ENCODE measurements at regions not wholly inside any gene's neighbourhood (a gene's known extent, or its start where the extent isn't known, plus 50 kb on each side); places are given as distances from the start of the nearest gene placed in this dataset.
"Not testable (repeated sequence)": the region's sequence is repeated elsewhere in the genome, so short reads cannot be mapped to it uniquely, and the experiment has no call there.

GRCh38 chr14:99996951-99997571, 68.2 kb upstream of the EVL start (continued):
- TF ChIP-seq, protein P1, sequence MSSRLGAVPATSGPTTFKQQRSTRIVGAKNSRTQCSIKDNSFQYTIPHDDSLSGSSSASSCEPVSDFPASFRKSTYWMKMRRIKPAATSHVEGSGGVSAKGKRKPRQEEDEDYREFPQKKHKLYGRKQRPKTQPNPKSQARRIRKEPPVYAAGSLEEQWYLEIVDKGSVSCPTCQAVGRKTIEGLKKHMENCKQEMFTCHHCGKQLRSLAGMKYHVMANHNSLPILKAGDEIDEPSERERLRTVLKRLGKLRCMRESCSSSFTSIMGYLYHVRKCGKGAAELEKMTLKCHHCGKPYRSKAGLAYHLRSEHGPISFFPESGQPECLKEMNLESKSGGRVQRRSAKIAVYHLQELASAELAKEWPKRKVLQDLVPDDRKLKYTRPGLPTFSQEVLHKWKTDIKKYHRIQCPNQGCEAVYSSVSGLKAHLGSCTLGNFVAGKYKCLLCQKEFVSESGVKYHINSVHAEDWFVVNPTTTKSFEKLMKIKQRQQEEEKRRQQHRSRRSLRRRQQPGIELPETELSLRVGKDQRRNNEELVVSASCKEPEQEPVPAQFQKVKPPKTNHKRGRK (CRISPR knock-in tag; IDR thresholded peaks at IDR 0.05; ENCODE audit: borderline replicate concordance), result no peak
- no peak for TF ChIP-seq CREM (CRISPR knock-in tag; IDR thresholded peaks at IDR 0.05)

GRCh38 chr14:100000398-100000797, 64.8 kb upstream of the EVL start:
- H3K27me3 Mint-ChIP-seq (ENCODE audit: low read depth); DNase-seq (ENCODE audit: low spot score); POLR2A ChIA-PET; H3K4me1 Mint-ChIP-seq; CTCF ChIA-PET; H3K4me3 Mint-ChIP-seq; ATAC-seq; H3K27ac Mint-ChIP-seq: not testable (repeated sequence)
- peaks cover 38% of the 10 kb centered on the region for H3K36me3 Mint-ChIP-seq
- peaks cover 39% of the 10 kb centered on the region for H3K9me3 Mint-ChIP-seq

DNA sequence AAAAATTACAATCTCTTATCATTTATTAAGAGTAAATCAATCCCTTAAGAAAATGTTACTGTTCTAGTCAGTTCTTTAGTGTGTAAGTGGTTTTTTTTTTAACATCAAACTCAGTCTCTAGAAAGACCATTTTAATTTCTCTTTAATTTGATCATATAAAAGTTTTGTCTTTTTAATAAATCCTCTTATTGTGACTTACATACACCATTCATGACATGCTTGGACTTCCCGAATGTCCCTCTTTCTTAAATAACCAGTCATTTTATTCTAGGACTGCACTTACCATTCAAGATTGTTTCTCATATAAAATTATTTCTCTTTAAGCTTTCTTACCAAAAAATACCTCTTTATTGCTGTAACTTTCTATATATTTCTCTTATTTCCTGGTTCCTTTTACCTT, 60.8 kb upstream of the EVL start:
- CTCF ChIA-PET, result no interaction called here
- Mint-ChIP-seq H3K36me3 (peaks cover 54% of the 10 kb centered on the region), H3K27ac (no peak overlapping the region), H3K4me1 (peaks cover 7% of the 10 kb centered on the region), H3K27me3 (ENCODE audit: low read depth) (no peaks in the 10 kb centered on the region; the same call in 1 of the 2 replicates), H3K9me3 (peaks cover 60% of the 10 kb centered on the region), H3K4me3 (no peak overlapping the region)
- POLR2A ChIA-PET, result no interaction called here
- no peak for DNase-seq (ENCODE audit: low spot score)
- TF ChIP-seq, protein P2, sequence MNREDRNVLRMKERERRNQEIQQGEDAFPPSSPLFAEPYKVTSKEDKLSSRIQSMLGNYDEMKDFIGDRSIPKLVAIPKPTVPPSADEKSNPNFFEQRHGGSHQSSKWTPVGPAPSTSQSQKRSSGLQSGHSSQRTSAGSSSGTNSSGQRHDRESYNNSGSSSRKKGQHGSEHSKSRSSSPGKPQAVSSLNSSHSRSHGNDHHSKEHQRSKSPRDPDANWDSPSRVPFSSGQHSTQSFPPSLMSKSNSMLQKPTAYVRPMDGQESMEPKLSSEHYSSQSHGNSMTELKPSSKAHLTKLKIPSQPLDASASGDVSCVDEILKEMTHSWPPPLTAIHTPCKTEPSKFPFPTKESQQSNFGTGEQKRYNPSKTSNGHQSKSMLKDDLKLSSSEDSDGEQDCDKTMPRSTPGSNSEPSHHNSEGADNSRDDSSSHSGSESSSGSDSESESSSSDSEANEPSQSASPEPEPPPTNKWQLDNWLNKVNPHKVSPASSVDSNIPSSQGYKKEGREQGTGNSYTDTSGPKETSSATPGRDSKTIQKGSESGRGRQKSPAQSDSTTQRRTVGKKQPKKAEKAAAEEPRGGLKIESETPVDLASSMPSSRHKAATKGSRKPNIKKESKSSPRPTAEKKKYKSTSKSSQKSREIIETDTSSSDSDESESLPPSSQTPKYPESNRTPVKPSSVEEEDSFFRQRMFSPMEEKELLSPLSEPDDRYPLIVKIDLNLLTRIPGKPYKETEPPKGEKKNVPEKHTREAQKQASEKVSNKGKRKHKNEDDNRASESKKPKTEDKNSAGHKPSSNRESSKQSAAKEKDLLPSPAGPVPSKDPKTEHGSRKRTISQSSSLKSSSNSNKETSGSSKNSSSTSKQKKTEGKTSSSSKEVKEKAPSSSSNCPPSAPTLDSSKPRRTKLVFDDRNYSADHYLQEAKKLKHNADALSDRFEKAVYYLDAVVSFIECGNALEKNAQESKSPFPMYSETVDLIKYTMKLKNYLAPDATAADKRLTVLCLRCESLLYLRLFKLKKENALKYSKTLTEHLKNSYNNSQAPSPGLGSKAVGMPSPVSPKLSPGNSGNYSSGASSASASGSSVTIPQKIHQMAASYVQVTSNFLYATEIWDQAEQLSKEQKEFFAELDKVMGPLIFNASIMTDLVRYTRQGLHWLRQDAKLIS (CRISPR knock-in tag; IDR thresholded peaks at IDR 0.05; ENCODE audit: borderline replicate concordance), result no peak
- TF ChIP-seq FOXK1 (CRISPR knock-in tag; IDR thresholded peaks at IDR 0.05) (no peak), JUN (CRISPR knock-in tag; IDR thresholded peaks at IDR 0.05) (no peak), ZBTB43 (CRISPR knock-in tag; IDR thresholded peaks at IDR 0.05) (no peak), ETV6 (CRISPR knock-in tag; IDR thresholded peaks at IDR 0.05) (no peak), SP1 (CRISPR knock-in tag; conservative IDR thresholded peaks at IDR 0.05) (no peak), EMX1 (CRISPR knock-in tag; IDR thresholded peaks at IDR 0.05) (no peak), IRF2 (CRISPR knock-in tag; IDR thresholded peaks at IDR 0.05; ENCODE audit: borderline replicate concordance, low read depth) (no peak), SOX15 (CRISPR knock-in tag; IDR thresholded peaks at IDR 0.05) (no peak), FOXP1 (CRISPR knock-in tag; IDR thresholded peaks at IDR 0.05; ENCODE audit: borderline replicate concordance) (no peak), NFATC4 (CRISPR knock-in tag; IDR thresholded peaks at IDR 0.05) (no peak), ZNF138 (CRISPR knock-in tag; conservative IDR thresholded peaks at IDR 0.05) (no peak), RELA (CRISPR knock-in tag; IDR thresholded peaks at IDR 0.05; ENCODE audit: borderline replicate concordance) (no peak), STAT6 (CRISPR knock-in tag; conservative IDR thresholded peaks at IDR 0.05; ENCODE audit: low read depth) (no peak), TEAD4 (CRISPR knock-in tag; IDR thresholded peaks at IDR 0.05) (no peak)
- TF ChIP-seq, protein P3, sequence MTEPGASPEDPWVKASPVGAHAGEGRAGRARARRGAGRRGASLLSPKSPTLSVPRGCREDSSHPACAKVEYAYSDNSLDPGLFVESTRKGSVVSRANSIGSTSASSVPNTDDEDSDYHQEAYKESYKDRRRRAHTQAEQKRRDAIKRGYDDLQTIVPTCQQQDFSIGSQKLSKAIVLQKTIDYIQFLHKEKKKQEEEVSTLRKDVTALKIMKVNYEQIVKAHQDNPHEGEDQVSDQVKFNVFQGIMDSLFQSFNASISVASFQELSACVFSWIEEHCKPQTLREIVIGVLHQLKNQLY (CRISPR knock-in tag; IDR thresholded peaks at IDR 0.05), result no peak
- TF ChIP-seq, protein P4, sequence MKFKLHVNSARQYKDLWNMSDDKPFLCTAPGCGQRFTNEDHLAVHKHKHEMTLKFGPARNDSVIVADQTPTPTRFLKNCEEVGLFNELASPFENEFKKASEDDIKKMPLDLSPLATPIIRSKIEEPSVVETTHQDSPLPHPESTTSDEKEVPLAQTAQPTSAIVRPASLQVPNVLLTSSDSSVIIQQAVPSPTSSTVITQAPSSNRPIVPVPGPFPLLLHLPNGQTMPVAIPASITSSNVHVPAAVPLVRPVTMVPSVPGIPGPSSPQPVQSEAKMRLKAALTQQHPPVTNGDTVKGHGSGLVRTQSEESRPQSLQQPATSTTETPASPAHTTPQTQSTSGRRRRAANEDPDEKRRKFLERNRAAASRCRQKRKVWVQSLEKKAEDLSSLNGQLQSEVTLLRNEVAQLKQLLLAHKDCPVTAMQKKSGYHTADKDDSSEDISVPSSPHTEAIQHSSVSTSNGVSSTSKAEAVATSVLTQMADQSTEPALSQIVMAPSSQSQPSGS (CRISPR knock-in tag; IDR thresholded peaks at IDR 0.05; ENCODE audit: borderline replicate concordance, low read depth), result no peak
- TF ChIP-seq, protein P5, sequence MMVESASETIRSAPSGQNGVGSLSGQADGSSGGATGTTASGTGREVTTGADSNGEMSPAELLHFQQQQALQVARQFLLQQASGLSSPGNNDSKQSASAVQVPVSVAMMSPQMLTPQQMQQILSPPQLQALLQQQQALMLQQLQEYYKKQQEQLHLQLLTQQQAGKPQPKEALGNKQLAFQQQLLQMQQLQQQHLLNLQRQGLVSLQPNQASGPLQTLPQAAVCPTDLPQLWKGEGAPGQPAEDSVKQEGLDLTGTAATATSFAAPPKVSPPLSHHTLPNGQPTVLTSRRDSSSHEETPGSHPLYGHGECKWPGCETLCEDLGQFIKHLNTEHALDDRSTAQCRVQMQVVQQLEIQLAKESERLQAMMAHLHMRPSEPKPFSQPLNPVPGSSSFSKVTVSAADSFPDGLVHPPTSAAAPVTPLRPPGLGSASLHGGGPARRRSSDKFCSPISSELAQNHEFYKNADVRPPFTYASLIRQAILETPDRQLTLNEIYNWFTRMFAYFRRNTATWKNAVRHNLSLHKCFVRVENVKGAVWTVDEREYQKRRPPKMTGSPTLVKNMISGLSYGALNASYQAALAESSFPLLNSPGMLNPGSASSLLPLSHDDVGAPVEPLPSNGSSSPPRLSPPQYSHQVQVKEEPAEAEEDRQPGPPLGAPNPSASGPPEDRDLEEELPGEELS (CRISPR knock-in tag; IDR thresholded peaks at IDR 0.05), result no peak
- no peak for ATAC-seq
